H54 (cell line): ENCODE measurements at regions not wholly inside any gene's neighbourhood (a gene's known extent, or its start where the extent isn't known, plus 50 kb on each side); places are given as distances from the start of the nearest gene placed in this dataset.

Experiments
- DNase-seq: peaks from one replicate; pipeline ENCODE4 v3.0.0; 2011; ENCODE audit warnings: low spot score, mixed read lengths; ENCODE audit not compliant: insufficient read length
- FAIRE-seq: peaks from 3 replicates; lab custom pipeline; 2011; peaks lifted over from hg19 to GRCh38; lab: Jason Lieb, UNC
- POLR2A ChIP-seq: IDR thresholded peaks from 2 replicates; pipeline ENCODE4 v1.6.1; 2011; ENCODE audit warnings: low read depth, mild to moderate bottlenecking, low read length

GRCh38 chr4:146998157-146998556 is 52.5 kb upstream of the TTC29 start:
- FAIRE-seq (no peak), DNase-seq (no peak)
- TF ChIP-seq POLR2A: no peak

- TF ChIP-seq POLR2A: no peak
- FAIRE-seq (no peak), DNase-seq (no peak)
These were observed 58.5 kb upstream of the TTC29 start for GRCh38 chr4:147003956-147004809.

GRCh38 chr4:147006229-147006628 is 60.6 kb upstream of the TTC29 start:
- FAIRE-seq (no peak), DNase-seq (no peak)
- TF ChIP-seq POLR2A: no peak

DNA sequence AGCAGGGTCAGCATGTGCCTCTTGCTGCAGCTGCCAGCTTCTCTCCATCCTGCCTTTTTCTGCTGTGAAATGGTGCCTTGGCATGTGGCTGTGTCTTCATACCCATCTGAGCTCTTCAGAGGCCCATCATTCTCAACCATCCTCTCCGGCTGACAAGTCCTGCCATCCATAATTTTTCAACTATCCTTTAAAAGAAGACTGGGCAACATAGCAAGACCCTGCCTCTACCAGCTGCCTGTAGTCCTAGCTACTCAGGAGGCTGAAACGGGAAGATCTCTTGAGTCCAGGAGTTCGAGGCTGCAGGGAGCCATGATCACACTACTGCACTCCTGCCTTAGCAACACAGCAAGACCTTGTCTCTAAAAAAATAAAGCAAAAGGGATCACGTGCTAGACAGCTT is 64.2 kb upstream of the TTC29 start:
- no peak for TF ChIP-seq POLR2A
- FAIRE-seq: no peak
- DNase-seq: no peak

- FAIRE-seq (no peak), DNase-seq (no peak)
- no peak for TF ChIP-seq POLR2A
These were observed 65.7 kb upstream of the TTC29 start for GRCh38 chr4:147011411-147011810.

GRCh38 chr4:147012059-147012707 is 66.5 kb upstream of the TTC29 start:
- no peak for DNase-seq
- TF ChIP-seq POLR2A: no peak
- no peak for FAIRE-seq

DNA sequence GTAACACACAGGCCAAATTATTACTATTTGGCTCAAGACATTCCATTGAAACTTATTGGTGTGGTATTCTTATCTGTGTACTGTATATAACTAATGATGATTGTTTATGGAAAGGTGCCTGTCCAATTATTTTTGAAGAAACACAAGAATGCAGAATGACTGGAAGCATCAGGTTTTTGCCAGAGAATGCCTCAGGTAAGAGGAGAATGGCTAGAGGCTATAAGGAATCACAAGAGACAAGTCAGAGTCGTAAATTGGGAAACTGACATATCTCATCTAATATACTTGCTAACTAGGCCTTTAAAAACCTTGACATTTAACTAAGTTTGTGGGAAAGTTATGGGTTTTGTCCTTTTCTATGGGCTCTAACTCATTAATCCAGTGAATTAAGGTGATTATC is 69.3 kb upstream of the TTC29 start:
- no peak for TF ChIP-seq POLR2A
- FAIRE-seq (no peak), DNase-seq (no peak)

- no peak for DNase-seq
- TF ChIP-seq POLR2A: no peak
- no peak for FAIRE-seq
These were observed 69.8 kb upstream of the TTC29 start for GRCh38 chr4:147015491-147015890.

DNA sequence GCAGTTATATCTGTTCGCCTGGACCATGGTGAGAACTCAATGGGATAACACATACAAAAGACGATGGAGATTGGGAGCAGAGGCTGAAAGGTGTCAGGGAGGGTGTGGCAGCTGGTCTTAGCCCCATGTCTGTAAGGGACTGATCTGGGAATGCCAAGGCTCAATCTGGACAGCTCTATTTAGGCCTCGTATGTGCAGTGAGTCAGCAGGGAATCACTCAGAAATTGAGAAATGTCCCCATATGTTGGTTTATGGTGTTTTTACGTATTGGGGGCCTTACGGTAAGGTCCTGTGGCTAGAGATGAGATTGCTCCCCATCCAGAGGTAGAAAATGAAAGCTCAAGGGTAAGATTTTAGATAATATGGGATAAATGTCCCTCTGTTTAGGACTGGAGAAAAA is 71.4 kb upstream of the TTC29 start:
- DNase-seq (no peak), FAIRE-seq (no peak)

GRCh38 chr4:147019091-147019490 is 73.4 kb upstream of the TTC29 start:
- DNase-seq (peak; percentile 2), FAIRE-seq (no peak)

More for the DNA sequence above, 71.4 kb upstream of the TTC29 start:
- TF ChIP-seq POLR2A: no peak

DNA sequence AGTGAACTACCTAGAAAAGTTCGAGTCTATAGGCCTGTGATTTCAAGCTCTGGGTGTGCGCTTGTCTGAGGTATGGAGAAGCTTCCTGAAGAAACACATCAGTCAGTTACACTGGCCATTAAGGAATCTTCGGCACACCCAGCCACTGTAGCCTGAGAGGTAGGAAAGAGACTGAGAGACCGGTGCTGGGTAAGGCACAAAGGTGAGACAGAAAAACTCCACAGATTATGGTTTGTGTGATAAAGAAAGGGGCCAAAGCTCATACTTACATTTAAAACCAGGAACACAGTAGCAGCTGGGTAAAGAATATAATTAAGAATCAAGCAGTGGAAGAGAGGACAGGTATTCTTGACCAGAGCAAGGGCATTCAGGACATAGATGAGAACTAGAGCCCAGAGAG is 74.8 kb upstream of the TTC29 start:
- FAIRE-seq: no peak
- no peak for DNase-seq
- TF ChIP-seq POLR2A: no peak

More at GRCh38 chr4:147019091-147019490, 73.4 kb upstream of the TTC29 start:
- no peak for TF ChIP-seq POLR2A

DNA sequence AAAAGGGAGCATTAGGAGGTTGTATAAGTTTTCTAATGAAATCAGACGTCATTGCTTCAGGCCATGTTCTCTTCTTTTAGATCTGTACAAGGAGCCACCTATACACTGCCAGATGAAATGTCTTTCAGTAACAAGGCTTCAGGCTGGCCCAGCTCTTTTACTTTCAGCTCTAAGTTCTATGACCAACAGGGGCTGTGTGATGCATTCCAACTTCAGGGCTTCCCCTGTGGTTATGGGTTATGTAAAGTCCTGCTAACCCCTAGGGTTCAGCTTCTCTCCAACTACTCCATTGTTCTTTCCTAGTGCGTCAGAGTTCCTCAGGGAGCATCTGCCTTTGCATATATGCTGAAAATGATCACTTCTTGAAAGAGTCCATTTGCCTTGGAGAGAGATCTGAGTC is 79.4 kb upstream of the TTC29 start:
- TF ChIP-seq POLR2A: no peak
- FAIRE-seq (no peak), DNase-seq (no peak)

DNA sequence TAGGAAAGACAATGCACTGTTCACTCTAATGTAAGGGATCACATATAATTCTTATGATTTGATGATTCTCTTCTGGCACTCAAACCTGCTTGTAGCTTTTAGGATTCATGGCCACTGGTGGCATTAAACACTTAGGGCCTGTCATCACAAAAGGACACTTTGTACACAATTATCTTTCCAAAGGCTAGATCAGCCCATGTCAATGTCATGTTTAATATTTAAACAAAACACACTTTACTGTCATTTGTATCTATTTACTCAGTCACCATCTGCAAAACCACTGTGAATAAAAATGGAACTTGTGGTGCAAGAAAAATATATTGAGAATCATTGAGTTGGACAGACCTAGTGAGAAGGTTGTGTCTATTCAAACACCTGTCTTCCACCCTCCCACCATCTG is 83.6 kb upstream of the TTC29 start:
- DNase-seq: no peak
- FAIRE-seq: no peak
- no peak for TF ChIP-seq POLR2A

DNA sequence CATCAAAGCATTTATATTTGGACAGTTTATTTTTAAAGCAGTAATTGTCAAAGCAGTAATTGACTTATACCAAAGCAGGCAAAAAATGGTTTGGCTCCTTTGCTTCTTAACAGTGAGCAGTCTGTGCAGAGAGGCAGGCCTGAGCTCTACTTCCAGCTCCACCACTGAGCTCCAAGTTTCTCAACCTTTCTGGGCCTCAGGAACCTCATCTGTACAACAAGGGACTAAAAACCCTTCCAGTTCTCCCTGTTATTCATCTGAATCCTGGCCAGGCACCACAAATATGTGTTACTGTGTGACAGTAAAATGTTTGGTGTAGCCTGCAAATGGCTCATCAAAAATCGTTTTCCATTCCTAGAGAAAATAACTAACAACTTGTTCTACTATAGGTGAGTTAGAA is 88.7 kb upstream of the TTC29 start:
- TF ChIP-seq POLR2A: no peak
- FAIRE-seq: no peak
- DNase-seq: no peak

DNA sequence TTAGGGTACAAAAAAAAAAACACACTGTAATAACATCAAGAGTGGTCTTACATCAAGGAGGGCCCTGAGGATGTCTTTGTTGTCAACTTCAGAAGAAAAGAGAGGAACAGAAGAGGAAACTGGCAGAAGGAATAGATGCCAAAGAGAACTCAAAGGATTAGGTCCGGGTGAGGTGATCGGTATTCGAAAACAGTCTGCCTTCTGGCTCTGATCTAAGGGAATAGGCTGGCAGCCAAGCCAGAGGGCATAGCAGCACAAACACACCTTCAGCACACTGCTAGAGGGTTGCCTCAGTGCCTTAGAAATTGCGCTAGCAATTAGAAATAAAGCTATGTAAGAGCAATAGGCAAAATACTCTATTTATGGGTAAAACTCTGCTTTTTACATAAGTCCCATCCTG is 91.4 kb upstream of the TTC29 start:
- FAIRE-seq (no peak), DNase-seq (no peak)
- TF ChIP-seq POLR2A: no peak
